Fibroblast of villous mesenchyme (primary cell): ENCODE measurements at regions not wholly inside any gene's neighbourhood (a gene's known extent, or its start where the extent isn't known, plus 50 kb on each side); places are given as distances from the start of the nearest gene placed in this dataset.

ENCODE experiments used
- DNase-seq: peaks from one replicate; pipeline ENCODE4 v3.0.0-alpha.2; 2010; ENCODE audit warnings: low read depth
- H3K4me3 ChIP-seq: 2 replicates; pipeline ENCODE4 v1.5.1; 2011; ENCODE audit warnings: low read depth, mild to moderate bottlenecking, low read length
- TF ChIP-seq, protein P1 (sequence below): IDR thresholded peaks from 2 replicates; pipeline ENCODE4 v1.5.1; 2012; ENCODE audit warnings: low read depth, mild to moderate bottlenecking, low read length; ENCODE audit not compliant: insufficient read depth

DNA sequence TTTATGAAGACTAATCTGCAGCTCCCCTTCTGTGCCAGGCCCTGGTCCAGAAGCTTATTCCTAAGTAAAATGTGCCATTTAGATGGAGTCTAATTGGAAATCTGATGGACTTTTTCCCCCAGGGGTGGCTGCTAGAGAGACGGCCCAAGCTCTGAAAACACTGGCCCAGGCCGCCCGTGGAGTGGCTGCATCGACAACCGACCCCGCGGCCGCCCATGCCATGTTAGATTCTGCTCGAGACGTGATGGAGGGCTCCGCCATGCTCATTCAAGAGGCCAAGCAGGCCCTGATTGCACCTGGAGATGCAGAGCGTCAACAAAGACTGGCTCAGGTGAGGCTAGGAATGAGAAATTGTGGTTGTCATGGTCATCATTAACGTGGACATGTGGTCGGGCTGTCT lies 305.8 kb upstream of the TPM1 start:
- no peak for DNase-seq
- H3K4me3 ChIP-seq, result no peak overlapping the region
- TF ChIP-seq, protein P1, sequence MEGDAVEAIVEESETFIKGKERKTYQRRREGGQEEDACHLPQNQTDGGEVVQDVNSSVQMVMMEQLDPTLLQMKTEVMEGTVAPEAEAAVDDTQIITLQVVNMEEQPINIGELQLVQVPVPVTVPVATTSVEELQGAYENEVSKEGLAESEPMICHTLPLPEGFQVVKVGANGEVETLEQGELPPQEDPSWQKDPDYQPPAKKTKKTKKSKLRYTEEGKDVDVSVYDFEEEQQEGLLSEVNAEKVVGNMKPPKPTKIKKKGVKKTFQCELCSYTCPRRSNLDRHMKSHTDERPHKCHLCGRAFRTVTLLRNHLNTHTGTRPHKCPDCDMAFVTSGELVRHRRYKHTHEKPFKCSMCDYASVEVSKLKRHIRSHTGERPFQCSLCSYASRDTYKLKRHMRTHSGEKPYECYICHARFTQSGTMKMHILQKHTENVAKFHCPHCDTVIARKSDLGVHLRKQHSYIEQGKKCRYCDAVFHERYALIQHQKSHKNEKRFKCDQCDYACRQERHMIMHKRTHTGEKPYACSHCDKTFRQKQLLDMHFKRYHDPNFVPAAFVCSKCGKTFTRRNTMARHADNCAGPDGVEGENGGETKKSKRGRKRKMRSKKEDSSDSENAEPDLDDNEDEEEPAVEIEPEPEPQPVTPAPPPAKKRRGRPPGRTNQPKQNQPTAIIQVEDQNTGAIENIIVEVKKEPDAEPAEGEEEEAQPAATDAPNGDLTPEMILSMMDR, result no peak

DNA sequence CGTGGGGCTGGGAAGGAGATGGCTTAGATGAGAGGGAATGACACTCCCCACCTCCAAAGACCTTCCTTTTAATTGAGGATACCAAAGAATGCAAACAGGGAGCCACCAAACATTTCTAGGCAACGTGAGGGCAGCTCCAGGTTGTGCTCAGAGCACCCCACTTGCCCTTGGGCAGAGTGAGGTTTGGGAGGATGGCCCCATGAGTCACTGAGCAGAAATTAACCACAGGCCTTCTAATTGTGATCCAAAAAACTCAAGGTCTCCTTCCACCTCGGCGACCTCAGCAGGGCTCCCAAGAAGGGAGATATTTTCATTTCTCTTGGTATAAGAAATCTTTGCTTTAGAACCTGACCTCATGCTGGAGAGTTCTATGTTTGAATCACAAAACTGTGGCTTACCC lies 305.0 kb upstream of the TPM1 start:
- DNase-seq, result no peak
- TF ChIP-seq, protein P1, result no peak
- no peak overlapping the region for H3K4me3 ChIP-seq

DNA sequence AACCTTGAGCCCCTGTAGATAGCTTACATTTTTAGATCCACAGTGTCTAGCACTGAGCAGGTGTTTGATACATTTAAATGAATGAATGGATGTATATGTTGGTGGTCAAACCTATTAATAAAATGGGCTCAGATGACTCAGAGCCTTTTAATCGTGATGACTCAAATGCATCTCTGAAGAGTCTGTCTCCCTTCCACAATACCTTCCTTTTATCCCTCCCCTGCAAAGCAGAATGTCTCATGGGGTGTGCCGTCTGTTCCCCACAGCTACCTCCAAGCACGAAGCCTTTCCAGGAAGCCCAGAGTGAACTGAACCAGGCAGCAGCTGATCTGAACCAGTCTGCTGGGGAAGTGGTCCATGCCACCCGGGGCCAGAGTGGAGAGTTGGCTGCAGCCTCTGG lies 303.5 kb upstream of the TPM1 start:
- no peak overlapping the region for H3K4me3 ChIP-seq
- DNase-seq, result peak; percentile 12
- TF ChIP-seq, protein P1, result no peak

DNA sequence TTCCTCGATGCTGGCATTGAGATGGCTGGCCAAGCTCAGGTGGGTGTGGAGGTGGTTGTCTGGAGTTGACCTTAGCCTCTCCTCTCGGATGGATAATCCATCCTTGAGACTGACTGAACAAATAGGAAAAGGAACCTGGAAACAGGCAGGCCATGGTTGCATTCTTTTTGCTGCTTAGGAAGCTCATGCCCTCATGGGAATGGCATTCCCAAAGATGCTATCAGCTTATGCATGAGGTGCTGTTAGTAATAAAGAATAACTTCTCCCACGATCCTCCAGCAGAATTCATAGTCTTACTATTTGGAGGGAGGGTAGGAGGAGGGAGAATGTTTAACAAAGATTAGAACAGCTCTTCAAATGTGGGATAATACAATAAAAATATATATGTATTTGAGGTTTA lies 303.0 kb upstream of the TPM1 start:
- DNase-seq, result peak; percentile 52
- TF ChIP-seq, protein P1, result no peak

DNA sequence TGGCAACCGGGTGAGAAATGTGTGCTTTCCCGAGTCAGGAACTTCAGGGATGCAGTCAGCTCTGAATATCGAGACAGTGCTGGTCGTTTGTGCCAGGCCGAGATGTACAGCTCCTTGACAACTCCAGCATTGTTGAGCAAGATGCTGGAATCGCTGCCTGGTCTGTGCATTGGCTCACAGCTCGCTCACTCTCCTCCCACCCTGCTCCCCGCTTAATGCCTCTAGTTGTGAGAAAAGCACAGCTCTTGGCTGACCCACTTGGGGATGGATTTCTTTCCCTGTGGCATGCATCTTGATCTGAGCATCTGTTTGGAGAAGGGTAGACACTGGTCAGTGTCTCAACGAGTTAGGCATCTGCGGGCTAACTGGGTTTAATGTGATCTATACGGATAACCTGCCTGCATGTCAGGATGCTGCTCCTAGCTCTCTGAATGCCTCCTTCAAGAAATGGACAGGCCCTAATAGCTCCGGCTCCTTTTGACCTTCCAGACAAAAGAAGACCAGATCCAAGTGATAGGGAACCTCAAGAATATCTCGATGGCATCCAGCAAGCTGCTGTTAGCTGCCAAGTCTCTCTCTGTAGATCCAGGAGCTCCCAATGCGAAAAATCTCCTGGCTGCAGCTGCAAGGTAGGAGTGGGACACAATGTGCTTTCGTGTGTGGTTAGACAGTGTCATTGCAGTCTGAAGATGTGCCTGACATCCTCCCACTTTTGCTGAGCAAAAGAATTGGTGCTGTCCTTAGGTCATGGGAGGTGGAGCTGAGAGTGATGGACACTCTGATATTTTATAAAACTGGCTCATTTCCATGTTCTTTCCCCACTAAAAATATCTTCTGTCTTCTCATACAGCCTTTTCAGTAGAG lies 302.2 kb upstream of the TPM1 start:
- DNase-seq, result peak; percentile 31
- TF ChIP-seq, protein P1, result no peak
- H3K4me3 ChIP-seq, result no peak overlapping the region

More for the DNA sequence above, 303.0 kb upstream of the TPM1 start:
- no peak overlapping the region for H3K4me3 ChIP-seq

DNA sequence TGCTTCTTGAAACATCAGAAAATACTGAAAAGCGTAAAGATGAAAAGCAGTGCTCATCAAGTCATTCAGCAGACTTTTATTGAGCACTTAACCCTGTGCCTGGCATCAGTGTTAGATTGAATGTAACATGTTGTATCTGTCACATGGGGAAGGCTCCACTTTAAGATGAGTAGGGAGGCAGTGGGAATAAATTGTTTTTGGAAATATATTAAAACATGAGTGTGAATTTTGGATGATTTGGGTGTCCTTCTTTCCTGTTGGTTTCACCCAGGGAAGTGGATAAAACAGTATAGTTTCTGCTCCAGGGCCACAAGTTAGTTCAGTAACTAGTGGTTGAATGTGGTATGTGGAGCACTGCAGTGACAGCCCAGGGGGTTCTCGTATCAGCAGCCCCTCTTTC lies 301.4 kb upstream of the TPM1 start:
- DNase-seq, result no peak
- H3K4me3 ChIP-seq, result no peak overlapping the region
- TF ChIP-seq, protein P1, result no peak
